Kidney epithelial cell (primary cell): ENCODE measurements at regions not wholly inside any gene's neighbourhood (a gene's known extent, or its start where the extent isn't known, plus 50 kb on each side); places are given as distances from the start of the nearest gene placed in this dataset.

ENCODE experiments used
- DNase-seq: peaks from one replicate; pipeline ENCODE4 v3.0.0-alpha.2; 2010; ENCODE audit warnings: low read depth
- H3K27me3 ChIP-seq: 2 replicates; pipeline ENCODE4 v1.6.0; 2011; ENCODE audit warnings: low read length; ENCODE audit not compliant: control insufficient read depth, insufficient read depth
- H3K36me3 ChIP-seq: 2 replicates; pipeline ENCODE4 v1.5.1; 2011; ENCODE audit warnings: low read length; ENCODE audit not compliant: control insufficient read depth, insufficient read depth
- H3K4me3 ChIP-seq: 2 replicates; pipeline ENCODE4 v1.5.1; 2011; ENCODE audit warnings: low read depth, mild to moderate bottlenecking, control low read depth, low read length
- TF ChIP-seq, protein P1 (sequence below): IDR thresholded peaks from 2 replicates; pipeline ENCODE4 v1.5.1; 2011; ENCODE audit warnings: mild to moderate bottlenecking, moderate library complexity, low read length, control low read depth, inconsistent platforms; ENCODE audit not compliant: insufficient read depth, poor library complexity, severe bottlenecking

DNA sequence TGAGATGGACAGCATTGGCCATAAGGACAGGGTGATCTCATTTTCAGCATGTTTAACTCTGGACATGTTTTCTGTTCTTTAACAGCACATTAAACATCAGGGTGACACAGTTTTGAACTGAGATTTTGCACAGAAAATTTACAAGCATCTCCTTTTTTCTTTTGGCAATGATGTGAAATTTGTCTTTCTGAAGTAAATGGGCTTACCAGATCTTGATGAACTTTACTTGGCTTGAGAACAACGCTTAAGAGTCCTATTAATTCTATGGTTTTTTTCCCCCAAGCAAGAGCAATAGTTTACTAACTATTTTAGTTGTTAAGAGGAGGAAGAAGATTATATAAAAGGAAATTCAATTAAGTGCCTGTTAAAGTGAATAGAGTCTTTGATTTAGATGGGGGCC, 491.0 kb downstream of the SNAPC1 start:
- TF ChIP-seq, protein P1, sequence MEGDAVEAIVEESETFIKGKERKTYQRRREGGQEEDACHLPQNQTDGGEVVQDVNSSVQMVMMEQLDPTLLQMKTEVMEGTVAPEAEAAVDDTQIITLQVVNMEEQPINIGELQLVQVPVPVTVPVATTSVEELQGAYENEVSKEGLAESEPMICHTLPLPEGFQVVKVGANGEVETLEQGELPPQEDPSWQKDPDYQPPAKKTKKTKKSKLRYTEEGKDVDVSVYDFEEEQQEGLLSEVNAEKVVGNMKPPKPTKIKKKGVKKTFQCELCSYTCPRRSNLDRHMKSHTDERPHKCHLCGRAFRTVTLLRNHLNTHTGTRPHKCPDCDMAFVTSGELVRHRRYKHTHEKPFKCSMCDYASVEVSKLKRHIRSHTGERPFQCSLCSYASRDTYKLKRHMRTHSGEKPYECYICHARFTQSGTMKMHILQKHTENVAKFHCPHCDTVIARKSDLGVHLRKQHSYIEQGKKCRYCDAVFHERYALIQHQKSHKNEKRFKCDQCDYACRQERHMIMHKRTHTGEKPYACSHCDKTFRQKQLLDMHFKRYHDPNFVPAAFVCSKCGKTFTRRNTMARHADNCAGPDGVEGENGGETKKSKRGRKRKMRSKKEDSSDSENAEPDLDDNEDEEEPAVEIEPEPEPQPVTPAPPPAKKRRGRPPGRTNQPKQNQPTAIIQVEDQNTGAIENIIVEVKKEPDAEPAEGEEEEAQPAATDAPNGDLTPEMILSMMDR = no peak
- H3K36me3 ChIP-seq = no peaks in the 10 kb centered on the region
- H3K4me3 ChIP-seq = no peak overlapping the region
- no peaks in the 10 kb centered on the region for H3K27me3 ChIP-seq
- DNase-seq = no peak

DNA sequence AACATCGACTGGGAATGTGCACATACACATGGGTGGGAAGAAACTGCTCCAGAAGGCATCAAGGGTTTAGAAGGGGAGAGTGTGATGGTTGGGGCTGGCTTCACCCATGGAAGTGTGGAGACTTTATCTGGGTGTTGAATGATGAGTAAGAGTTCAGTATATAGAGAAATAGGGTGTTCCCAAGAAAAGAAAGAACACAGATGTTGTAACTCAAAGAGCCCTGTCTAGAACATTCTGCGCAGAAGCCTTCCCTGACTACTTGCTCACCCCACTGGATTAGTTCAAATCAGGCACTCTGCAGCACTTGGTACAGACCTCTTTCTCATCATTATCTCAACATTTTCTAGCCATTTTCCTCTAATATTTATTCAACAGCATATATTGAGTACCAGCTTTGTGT, 491.7 kb downstream of the SNAPC1 start:
- no peak for DNase-seq
- H3K36me3 ChIP-seq = no peaks in the 10 kb centered on the region
- TF ChIP-seq, protein P1 = no peak
- H3K27me3 ChIP-seq = no peaks in the 10 kb centered on the region
- H3K4me3 ChIP-seq = no peak overlapping the region

DNA sequence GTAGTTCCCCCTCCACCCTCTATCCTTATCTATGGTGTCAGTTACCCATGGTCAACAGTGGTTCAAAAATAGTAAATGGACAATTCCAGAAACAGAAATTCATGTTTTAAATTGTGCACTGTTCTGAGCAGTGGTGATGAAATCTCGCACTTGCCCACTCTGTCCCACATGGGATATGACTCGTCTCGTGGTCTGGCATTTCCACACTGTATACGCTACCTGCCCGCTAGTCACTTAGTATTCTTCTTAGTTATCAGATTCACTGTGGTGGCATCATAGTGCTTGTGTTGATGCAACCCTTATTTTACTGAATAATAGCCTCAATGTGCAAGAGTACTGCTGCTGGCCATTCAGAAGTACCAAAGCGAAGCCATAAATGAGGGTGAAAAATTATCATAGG, 507.0 kb downstream of the SNAPC1 start:
- Histone ChIP-seq H3K4me3 (no peak overlapping the region), H3K36me3 (no peaks in the 10 kb centered on the region), H3K27me3 (no peaks in the 10 kb centered on the region)
- TF ChIP-seq, protein P1 = no peak
- no peak for DNase-seq

DNA sequence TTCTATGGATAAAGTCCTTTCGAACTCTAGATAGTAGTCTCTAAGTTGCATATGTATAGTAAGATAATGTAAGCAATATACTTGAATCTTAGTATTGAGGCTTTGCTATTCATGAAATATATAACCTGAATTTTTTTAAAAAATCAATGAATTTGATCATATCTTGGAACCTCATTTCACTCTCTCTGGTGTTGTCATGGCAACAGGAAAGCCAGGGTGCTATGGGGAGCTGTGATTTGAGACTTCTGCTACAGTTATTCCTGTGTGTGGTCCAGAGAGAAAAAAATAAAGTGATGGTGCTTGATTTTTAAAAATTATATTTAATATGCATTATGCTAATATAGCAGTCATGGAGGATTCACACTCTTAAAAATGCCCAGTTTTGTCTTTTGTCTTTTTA, 508.0 kb downstream of the SNAPC1 start:
- no peak for DNase-seq
- no peaks in the 10 kb centered on the region for H3K27me3 ChIP-seq
- TF ChIP-seq, protein P1 = no peak

DNA sequence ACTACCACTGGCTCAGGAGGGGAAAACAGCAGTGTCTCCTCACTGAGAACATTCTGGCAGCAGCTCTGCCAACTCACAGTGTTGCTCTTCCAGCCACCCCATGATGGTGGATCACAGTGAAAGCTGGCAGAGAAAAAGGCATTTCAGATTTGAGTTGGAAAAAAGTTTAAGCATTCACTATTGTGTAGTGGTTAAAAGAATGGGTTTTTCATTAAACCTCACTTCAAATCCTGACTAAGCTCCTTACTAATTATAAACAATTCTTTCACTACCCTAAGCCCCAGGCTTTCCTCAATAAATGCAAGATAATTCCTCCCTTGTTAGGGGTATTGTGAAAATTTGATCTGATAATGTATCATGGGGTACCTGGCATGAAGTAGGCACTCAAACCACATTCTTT, 518.1 kb downstream of the SNAPC1 start:
- H3K27me3 ChIP-seq = no peaks in the 10 kb centered on the region
- H3K4me3 ChIP-seq = no peak overlapping the region
- no peaks in the 10 kb centered on the region for H3K36me3 ChIP-seq
- no peak for DNase-seq
- TF ChIP-seq, protein P1 = no peak

More for the DNA sequence above, 508.0 kb downstream of the SNAPC1 start:
- no peak overlapping the region for H3K4me3 ChIP-seq
- no peaks in the 10 kb centered on the region for H3K36me3 ChIP-seq

DNA sequence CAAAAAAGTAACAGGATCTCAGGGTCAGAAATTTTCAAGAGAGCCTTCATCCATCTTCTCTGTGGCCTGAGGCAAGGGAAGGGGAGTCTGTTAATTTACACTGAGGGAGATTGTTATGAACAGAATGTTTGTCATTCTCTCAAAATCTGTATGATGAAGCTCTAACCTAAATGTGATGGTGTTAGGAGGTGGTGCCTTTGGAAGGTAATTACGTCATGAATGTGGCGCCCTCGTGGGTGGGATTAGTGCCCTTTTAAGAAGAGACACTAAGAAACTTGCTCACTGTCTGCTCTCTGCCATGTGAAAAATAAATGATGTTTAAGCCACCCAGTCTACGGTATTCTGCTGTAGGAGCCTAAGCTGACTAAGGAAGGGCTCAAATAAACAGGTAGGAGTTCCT, 521.6 kb downstream of the SNAPC1 start:
- Histone ChIP-seq H3K36me3 (no peaks in the 10 kb centered on the region), H3K4me3 (no peak overlapping the region), H3K27me3 (no peaks in the 10 kb centered on the region)
- TF ChIP-seq, protein P1 = no peak
- no peak for DNase-seq
